Thyroid gland (tissue), 4 donors: ENCODE measurements at regions not wholly inside any gene's neighbourhood (a gene's known extent, or its start where the extent isn't known, plus 50 kb on each side); places are given as distances from the start of the nearest gene placed in this dataset.

Experiments
- POLR2A ChIP-seq, 2 donors: fragments of 450-650 bp; IDR thresholded peaks; one replicate each; pipeline ENCODE4 v1.6.1; 2017; ENCODE audit warnings: antibody characterized with exemption in 2 of 2, mild to moderate bottlenecking in 2 of 2, moderate library complexity in 1 of 2
- TF ChIP-seq, protein P1 (sequence below), 6 experiments: fragments of 200-600 bp in 3 of 6; fragments of 450-650 bp in 3 of 6; sonication (generic) in 3 of 6; IDR thresholded peaks; one replicate each; pipeline ENCODE4 v1.5.1; 2016 to 2019; ENCODE audit warnings: antibody characterized with exemption in 6 of 6, mild to moderate bottlenecking in 2 of 6, inconsistent platforms in 1 of 6, moderate library complexity in 1 of 6

DNA sequence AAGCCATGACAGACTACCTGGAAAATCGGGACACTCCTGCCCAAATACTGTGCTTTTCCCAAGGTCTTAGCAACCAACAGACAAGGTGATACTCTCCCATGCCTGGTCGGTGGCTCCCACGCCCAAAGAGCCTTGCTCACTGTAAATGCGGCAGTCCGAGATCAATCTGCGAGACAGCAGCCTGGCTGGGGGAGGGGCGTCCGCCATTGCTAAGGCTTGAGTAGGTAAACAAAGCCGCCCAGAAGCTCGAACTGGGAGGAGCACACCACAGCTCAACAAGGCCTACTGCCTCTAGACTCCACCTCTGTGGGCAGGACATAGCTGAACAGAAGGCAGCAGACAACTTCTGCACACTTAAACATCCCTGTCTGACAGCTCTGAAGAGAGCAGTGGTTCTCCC is 272.1 kb upstream of the CCNG1 start:
- no peak for TF ChIP-seq POLR2A (IDR thresholded peaks at IDR 0.05)
- TF ChIP-seq, protein P1, sequence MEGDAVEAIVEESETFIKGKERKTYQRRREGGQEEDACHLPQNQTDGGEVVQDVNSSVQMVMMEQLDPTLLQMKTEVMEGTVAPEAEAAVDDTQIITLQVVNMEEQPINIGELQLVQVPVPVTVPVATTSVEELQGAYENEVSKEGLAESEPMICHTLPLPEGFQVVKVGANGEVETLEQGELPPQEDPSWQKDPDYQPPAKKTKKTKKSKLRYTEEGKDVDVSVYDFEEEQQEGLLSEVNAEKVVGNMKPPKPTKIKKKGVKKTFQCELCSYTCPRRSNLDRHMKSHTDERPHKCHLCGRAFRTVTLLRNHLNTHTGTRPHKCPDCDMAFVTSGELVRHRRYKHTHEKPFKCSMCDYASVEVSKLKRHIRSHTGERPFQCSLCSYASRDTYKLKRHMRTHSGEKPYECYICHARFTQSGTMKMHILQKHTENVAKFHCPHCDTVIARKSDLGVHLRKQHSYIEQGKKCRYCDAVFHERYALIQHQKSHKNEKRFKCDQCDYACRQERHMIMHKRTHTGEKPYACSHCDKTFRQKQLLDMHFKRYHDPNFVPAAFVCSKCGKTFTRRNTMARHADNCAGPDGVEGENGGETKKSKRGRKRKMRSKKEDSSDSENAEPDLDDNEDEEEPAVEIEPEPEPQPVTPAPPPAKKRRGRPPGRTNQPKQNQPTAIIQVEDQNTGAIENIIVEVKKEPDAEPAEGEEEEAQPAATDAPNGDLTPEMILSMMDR (IDR thresholded peaks at IDR 0.05), result no peak
